Lung (tissue), 11 donors: ENCODE measurements at regions not wholly inside any gene's neighbourhood (a gene's known extent, or its start where the extent isn't known, plus 50 kb on each side); places are given as distances from the start of the nearest gene placed in this dataset.

Experiments used
- ATAC-seq: fragments of 200-7000 bp; cut with Tn5 transposase; one replicate; pipeline ENCODE4 v1.9.1; 2020; ENCODE audit warnings: moderate number of reproducible peaks; ENCODE audit not compliant: insufficient read depth, low FRiP score
- DNase-seq, 3 donors: peaks; one replicate each; pipeline ENCODE4 v3.0.0-alpha.2; 2013 to 2017
- H3K27ac ChIP-seq, 2 donors: one replicate each; pipeline ENCODE4 v1.5.1; 2013; ENCODE audit warnings: mild to moderate bottlenecking in 2 of 2, moderate library complexity in 2 of 2, control low read depth in 1 of 2, inconsistent platforms in 1 of 2, low read depth in 1 of 2, low read length in 1 of 2
- H3K27me3 ChIP-seq, 3 donors: one replicate each; pipeline ENCODE4 v1.5.1; 2013; ENCODE audit warnings: low read length in 2 of 3; ENCODE audit not compliant: control insufficient read depth in 3 of 3, insufficient read depth in 3 of 3
- H3K36me3 ChIP-seq, 4 donors: one replicate each; pipeline ENCODE4 v1.5.1; 2013; ENCODE audit warnings: low read length in 4 of 4, mild to moderate bottlenecking in 1 of 4, moderate library complexity in 1 of 4; ENCODE audit not compliant: control insufficient read depth in 4 of 4, insufficient read depth in 4 of 4
- H3K4me1 ChIP-seq, 5 donors: one replicate each; pipeline ENCODE4 v1.5.1; 2013; ENCODE audit warnings: low read length in 5 of 5, mild to moderate bottlenecking in 2 of 5, moderate library complexity in 1 of 5; ENCODE audit not compliant: control insufficient read depth in 5 of 5, insufficient read depth in 5 of 5
- H3K4me3 ChIP-seq: one replicate; pipeline ENCODE4 v1.5.1; 2013; ENCODE audit warnings: mild to moderate bottlenecking, control low read depth, moderate library complexity
- H3K9ac ChIP-seq, 2 donors: one replicate each; pipeline ENCODE4 v1.5.1; 2013; ENCODE audit warnings: low read length in 2 of 2, control low read depth in 1 of 2; ENCODE audit not compliant: insufficient read depth in 1 of 2
- H3K9me3 ChIP-seq, 4 donors: one replicate each; pipeline ENCODE4 v1.5.1; 2013; ENCODE audit warnings: low read length in 3 of 4, mild to moderate bottlenecking in 1 of 4, moderate library complexity in 1 of 4; ENCODE audit not compliant: control insufficient read depth in 4 of 4, insufficient read depth in 3 of 4
- WGBS, 2 donors: extraction: QIAGEN DNeasy Blood & Tissue Kit; methylation state at CpG; one replicate each; pipeline ENCODE4 v1.1.7; 2013; 5-methylcytosine and 5-hydroxymethylcytosine counted together
- TF ChIP-seq, protein P1 (sequence below): IDR thresholded peaks from 2 replicates; pipeline ENCODE4 v1.5.1; 2012; ENCODE audit warnings: mild to moderate bottlenecking; ENCODE audit errors: control extremely low read depth, extremely low read depth
- donor health status: control.
- donor health status: control.
- donor health status: Bipolar disorder and iron deficiency.
- donor health status: healthy.
- donor health status: DM: yes; HTN: yes; CAD: no.

GRCh38 chr3:16103472-16103871 is 71.0 kb upstream of the GALNT15 start:
- no peak overlapping the region for H3K4me3 ChIP-seq
- H3K27ac ChIP-seq, result peak overlapping the region in 1 of 2 donors; percentile 25
- TF ChIP-seq, protein P1, sequence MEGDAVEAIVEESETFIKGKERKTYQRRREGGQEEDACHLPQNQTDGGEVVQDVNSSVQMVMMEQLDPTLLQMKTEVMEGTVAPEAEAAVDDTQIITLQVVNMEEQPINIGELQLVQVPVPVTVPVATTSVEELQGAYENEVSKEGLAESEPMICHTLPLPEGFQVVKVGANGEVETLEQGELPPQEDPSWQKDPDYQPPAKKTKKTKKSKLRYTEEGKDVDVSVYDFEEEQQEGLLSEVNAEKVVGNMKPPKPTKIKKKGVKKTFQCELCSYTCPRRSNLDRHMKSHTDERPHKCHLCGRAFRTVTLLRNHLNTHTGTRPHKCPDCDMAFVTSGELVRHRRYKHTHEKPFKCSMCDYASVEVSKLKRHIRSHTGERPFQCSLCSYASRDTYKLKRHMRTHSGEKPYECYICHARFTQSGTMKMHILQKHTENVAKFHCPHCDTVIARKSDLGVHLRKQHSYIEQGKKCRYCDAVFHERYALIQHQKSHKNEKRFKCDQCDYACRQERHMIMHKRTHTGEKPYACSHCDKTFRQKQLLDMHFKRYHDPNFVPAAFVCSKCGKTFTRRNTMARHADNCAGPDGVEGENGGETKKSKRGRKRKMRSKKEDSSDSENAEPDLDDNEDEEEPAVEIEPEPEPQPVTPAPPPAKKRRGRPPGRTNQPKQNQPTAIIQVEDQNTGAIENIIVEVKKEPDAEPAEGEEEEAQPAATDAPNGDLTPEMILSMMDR, result no peak
- ATAC-seq (peak; percentile 39), DNase-seq (no peak)
- H3K9ac ChIP-seq, result no peak overlapping the region
- no peaks in the 10 kb centered on the region for H3K36me3 ChIP-seq
- H3K4me1 ChIP-seq, result peaks cover 0 to 7% (median 0%) of the 10 kb centered on the region in 5 donors
- WGBS, 2 donors, result 76% methylated on average over 3 of the region's 3 CpGs
- no peaks in the 10 kb centered on the region for H3K27me3 ChIP-seq
- H3K9me3 ChIP-seq, result no peaks in the 10 kb centered on the region

- Histone ChIP-seq H3K27ac (no peak overlapping the region), H3K4me3 (no peak overlapping the region), H3K36me3 (no peaks in the 10 kb centered on the region), H3K9ac (no peak overlapping the region), H3K27me3 (no peaks in the 10 kb centered on the region), H3K9me3 (no peaks in the 10 kb centered on the region), H3K4me1 (peaks cover 0 to 7% (median 0%) of the 10 kb centered on the region in 5 donors)
- ATAC-seq, result no peak
- DNase-seq, result no peak
- TF ChIP-seq, protein P1, result no peak
- WGBS, 2 donors, result 81 to 86% methylated on average over 2 of the region's 2 CpGs
Measured at GRCh38 chr3:16104156-16104555, 70.3 kb upstream of the GALNT15 start.

GRCh38 chr3:16106050-16106449 is 68.4 kb upstream of the GALNT15 start:
- Histone ChIP-seq H3K36me3 (no peaks in the 10 kb centered on the region), H3K4me1 (peaks cover 0 to 7% (median 0%) of the 10 kb centered on the region in 5 donors), H3K4me3 (no peak overlapping the region), H3K9me3 (peaks cover 0 to 2% (median 0%) of the 10 kb centered on the region in 4 donors), H3K27me3 (no peaks in the 10 kb centered on the region), H3K27ac (no peak overlapping the region), H3K9ac (no peak overlapping the region)
- DNase-seq (no peak), ATAC-seq (no peak)
- WGBS, 2 donors, result 88 to 92% methylated on average over 1 of the region's 1 CpG
- TF ChIP-seq, protein P1, result no peak

GRCh38 chr3:16108424-16108823 is 66.1 kb upstream of the GALNT15 start:
- peaks cover 0 to 2% (median 0%) of the 10 kb centered on the region in 5 donors for H3K4me1 ChIP-seq
- H3K9me3 ChIP-seq, result peaks cover 0 to 4% (median 0%) of the 10 kb centered on the region in 4 donors
- no peak for DNase-seq
- TF ChIP-seq, protein P1, result no peak
- no peak overlapping the region for H3K9ac ChIP-seq
- no peak overlapping the region for H3K27ac ChIP-seq
- H3K4me3 ChIP-seq, result no peak overlapping the region
- no peaks in the 10 kb centered on the region for H3K27me3 ChIP-seq
- 51 to 75% methylated on average over 2 of the region's 2 CpGs for WGBS, 2 donors
- no peaks in the 10 kb centered on the region for H3K36me3 ChIP-seq
- ATAC-seq, result no peak
